ENCODE measurements at regions not wholly inside any gene's neighbourhood (a gene's known extent, or its start where the extent isn't known, plus 50 kb on each side); places are given as distances from the start of the nearest gene placed in this dataset.

DNA sequence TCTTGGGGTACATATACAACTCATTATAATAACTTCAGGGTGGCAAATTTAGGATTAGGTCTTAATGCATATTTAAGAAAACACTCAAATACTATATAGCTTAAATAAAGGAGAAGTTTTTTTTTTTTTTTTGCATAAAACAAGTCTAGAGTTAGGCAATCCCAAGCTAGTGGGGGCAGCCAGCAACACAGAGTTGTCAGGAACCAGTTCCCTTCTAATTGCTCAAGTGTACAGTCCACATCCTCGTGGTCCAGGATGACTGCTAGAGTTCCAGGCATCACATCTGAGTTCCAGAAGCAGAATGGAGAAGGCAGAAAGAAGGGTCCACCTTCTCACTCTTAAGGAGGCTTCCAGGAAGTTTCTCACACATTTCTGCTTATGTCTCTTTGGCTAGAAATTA, 261.9 kb upstream of the PLET1 start:
- TF ChIP-seq, protein P1, sequence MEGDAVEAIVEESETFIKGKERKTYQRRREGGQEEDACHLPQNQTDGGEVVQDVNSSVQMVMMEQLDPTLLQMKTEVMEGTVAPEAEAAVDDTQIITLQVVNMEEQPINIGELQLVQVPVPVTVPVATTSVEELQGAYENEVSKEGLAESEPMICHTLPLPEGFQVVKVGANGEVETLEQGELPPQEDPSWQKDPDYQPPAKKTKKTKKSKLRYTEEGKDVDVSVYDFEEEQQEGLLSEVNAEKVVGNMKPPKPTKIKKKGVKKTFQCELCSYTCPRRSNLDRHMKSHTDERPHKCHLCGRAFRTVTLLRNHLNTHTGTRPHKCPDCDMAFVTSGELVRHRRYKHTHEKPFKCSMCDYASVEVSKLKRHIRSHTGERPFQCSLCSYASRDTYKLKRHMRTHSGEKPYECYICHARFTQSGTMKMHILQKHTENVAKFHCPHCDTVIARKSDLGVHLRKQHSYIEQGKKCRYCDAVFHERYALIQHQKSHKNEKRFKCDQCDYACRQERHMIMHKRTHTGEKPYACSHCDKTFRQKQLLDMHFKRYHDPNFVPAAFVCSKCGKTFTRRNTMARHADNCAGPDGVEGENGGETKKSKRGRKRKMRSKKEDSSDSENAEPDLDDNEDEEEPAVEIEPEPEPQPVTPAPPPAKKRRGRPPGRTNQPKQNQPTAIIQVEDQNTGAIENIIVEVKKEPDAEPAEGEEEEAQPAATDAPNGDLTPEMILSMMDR (IDR thresholded peaks at IDR 0.05) = no peak
- no peak for TF ChIP-seq POLR2A (IDR thresholded peaks at IDR 0.05)
- no peak for TF ChIP-seq EP300 (IDR thresholded peaks at IDR 0.05; ENCODE audit: low read depth)
- TF ChIP-seq POLR2AphosphoS5 (IDR thresholded peaks at IDR 0.05) = no peak

All from transverse colon (tissue), 4 donors.